Suprapubic skin (tissue), 4 donors: ENCODE measurements at regions not wholly inside any gene's neighbourhood (a gene's known extent, or its start where the extent isn't known, plus 50 kb on each side); places are given as distances from the start of the nearest gene placed in this dataset.

Experiments
- POLR2A ChIP-seq, 2 donors: fragments of 450-650 bp; IDR thresholded peaks; one replicate each; pipeline ENCODE4 v1.6.1; 2017; ENCODE audit warnings: antibody characterized with exemption in 2 of 2, mild to moderate bottlenecking in 2 of 2, moderate library complexity in 2 of 2
- POLR2AphosphoS5 ChIP-seq, 3 donors: sonication (generic); formaldehyde crosslinking; IDR thresholded peaks; one replicate each; pipeline ENCODE4 v1.6.1; 2017; ENCODE audit warnings: antibody characterized with exemption in 3 of 3
- TF ChIP-seq, protein P1 (sequence below), 2 donors: fragments of 200-600 bp in 1 of 2; fragments of 450-650 bp in 1 of 2; sonication (generic) in 1 of 2; IDR thresholded peaks; one replicate each; pipeline ENCODE4 v1.5.1; 2016 to 2019; ENCODE audit warnings: antibody characterized with exemption in 2 of 2, mild to moderate bottlenecking in 1 of 2, moderate library complexity in 1 of 2

DNA sequence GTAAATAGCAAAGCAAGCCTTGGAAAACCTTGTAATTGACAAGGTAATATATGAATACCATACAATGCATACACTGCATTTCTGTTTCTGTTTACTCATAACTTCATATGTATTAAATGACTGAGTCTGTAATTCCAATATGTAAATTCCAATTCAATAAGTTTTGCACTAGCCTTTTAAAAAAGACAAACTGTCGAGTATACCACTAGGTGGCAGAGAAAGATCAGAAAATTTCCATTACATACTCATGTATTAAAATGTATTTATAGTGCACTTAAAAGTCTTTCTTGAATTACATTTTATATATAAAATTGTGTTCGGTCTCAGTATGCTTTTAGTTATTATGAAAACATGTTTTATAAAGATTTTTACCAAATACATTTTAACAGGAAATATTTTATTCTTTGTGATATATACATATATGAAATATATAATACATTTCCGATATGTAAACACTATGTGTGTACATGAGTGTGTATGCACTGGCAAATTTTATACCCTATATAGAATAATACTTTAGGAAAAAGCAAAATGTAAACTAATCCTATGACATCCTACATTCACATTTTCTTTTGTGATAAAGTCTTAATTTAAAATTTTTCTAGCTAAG lies 216.8 kb downstream of the VGLL3 start:
- TF ChIP-seq POLR2A (IDR thresholded peaks at IDR 0.05) (no peak), POLR2AphosphoS5 (IDR thresholded peaks at IDR 0.05) (no peak)
- TF ChIP-seq, protein P1, sequence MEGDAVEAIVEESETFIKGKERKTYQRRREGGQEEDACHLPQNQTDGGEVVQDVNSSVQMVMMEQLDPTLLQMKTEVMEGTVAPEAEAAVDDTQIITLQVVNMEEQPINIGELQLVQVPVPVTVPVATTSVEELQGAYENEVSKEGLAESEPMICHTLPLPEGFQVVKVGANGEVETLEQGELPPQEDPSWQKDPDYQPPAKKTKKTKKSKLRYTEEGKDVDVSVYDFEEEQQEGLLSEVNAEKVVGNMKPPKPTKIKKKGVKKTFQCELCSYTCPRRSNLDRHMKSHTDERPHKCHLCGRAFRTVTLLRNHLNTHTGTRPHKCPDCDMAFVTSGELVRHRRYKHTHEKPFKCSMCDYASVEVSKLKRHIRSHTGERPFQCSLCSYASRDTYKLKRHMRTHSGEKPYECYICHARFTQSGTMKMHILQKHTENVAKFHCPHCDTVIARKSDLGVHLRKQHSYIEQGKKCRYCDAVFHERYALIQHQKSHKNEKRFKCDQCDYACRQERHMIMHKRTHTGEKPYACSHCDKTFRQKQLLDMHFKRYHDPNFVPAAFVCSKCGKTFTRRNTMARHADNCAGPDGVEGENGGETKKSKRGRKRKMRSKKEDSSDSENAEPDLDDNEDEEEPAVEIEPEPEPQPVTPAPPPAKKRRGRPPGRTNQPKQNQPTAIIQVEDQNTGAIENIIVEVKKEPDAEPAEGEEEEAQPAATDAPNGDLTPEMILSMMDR (IDR thresholded peaks at IDR 0.05), result peak in 1 of 2 donors; percentile 23
